Upper lobe of left lung (tissue), 4 donors: ENCODE measurements at regions not wholly inside any gene's neighbourhood (a gene's known extent, or its start where the extent isn't known, plus 50 kb on each side); places are given as distances from the start of the nearest gene placed in this dataset.

Experiments
- POLR2A ChIP-seq, 4 donors: fragments of 450-650 bp; IDR thresholded peaks; one replicate each; pipeline ENCODE4 v1.5.1; 2016 to 2017; ENCODE audit warnings: antibody characterized with exemption in 4 of 4, mild to moderate bottlenecking in 2 of 4
- POLR2AphosphoS5 ChIP-seq, 2 donors: sonication (generic); formaldehyde crosslinking; IDR thresholded peaks; one replicate each; pipeline ENCODE4 v1.5.1; 2017; ENCODE audit warnings: antibody characterized with exemption in 2 of 2
- TF ChIP-seq, protein P1 (sequence below), 6 experiments: fragments of 450-650 bp in 4 of 6; fragments of 200-600 bp in 2 of 6; sonication (generic) in 2 of 6; IDR thresholded peaks; one replicate each; pipeline ENCODE4 v1.5.1; 2016 to 2019; ENCODE audit warnings: antibody characterized with exemption in 6 of 6

DNA sequence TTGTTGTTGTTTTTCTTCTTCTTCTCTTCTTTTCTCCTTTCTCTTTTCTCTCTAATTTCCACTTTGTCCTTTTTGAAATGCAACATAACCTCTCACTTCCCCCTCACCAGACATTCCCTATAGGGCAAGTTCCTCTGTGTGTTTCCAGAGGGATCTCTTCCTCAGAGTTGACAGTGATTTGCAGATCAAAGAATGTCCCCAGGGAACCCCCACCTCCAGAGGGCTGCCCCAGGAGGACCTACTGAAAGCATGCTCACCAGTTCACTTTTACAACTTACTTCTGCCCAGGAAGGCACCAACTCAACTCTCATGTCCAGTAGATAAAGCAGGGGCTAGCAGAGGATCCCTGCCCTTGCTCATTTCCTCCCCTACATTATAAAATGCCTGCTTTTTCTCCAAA is 1648.0 kb downstream of the PCDH9 start:
- TF ChIP-seq, protein P1, sequence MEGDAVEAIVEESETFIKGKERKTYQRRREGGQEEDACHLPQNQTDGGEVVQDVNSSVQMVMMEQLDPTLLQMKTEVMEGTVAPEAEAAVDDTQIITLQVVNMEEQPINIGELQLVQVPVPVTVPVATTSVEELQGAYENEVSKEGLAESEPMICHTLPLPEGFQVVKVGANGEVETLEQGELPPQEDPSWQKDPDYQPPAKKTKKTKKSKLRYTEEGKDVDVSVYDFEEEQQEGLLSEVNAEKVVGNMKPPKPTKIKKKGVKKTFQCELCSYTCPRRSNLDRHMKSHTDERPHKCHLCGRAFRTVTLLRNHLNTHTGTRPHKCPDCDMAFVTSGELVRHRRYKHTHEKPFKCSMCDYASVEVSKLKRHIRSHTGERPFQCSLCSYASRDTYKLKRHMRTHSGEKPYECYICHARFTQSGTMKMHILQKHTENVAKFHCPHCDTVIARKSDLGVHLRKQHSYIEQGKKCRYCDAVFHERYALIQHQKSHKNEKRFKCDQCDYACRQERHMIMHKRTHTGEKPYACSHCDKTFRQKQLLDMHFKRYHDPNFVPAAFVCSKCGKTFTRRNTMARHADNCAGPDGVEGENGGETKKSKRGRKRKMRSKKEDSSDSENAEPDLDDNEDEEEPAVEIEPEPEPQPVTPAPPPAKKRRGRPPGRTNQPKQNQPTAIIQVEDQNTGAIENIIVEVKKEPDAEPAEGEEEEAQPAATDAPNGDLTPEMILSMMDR (IDR thresholded peaks at IDR 0.05): no peak
- TF ChIP-seq POLR2A (IDR thresholded peaks at IDR 0.05): no peak
- no peak for TF ChIP-seq POLR2AphosphoS5 (IDR thresholded peaks at IDR 0.05)
